Thymus (tissue), 11 donors: ENCODE measurements at regions not wholly inside any gene's neighbourhood (a gene's known extent, or its start where the extent isn't known, plus 50 kb on each side); places are given as distances from the start of the nearest gene placed in this dataset.

ENCODE experiments used
- DNase-seq, 9 donors: peaks; one replicate each; pipeline ENCODE4 v3.0.0-alpha.2; 2013; ENCODE audit warnings: low spot score in 9 of 9, low read depth in 6 of 9, missing footprints in 1 of 9
- H3K27ac ChIP-seq, 2 donors: one replicate each; pipeline ENCODE4 v1.5.1; 2013; ENCODE audit warnings: control low read depth in 1 of 2, low read depth in 1 of 2, low read length in 1 of 2, mild to moderate bottlenecking in 1 of 2, moderate library complexity in 1 of 2
- H3K27me3 ChIP-seq, 2 donors: one replicate each; pipeline ENCODE4 v1.5.1; 2013; ENCODE audit warnings: low read length in 1 of 2; ENCODE audit not compliant: control insufficient read depth in 2 of 2, insufficient read depth in 1 of 2
- H3K36me3 ChIP-seq, 2 donors: one replicate each; pipeline ENCODE4 v1.5.1; 2013; ENCODE audit warnings: low read length in 1 of 2, mild to moderate bottlenecking in 1 of 2, moderate library complexity in 1 of 2; ENCODE audit not compliant: control insufficient read depth in 2 of 2, insufficient read depth in 2 of 2
- H3K4me1 ChIP-seq, 2 donors: one replicate each; pipeline ENCODE4 v1.5.1; 2013; ENCODE audit warnings: low read length in 2 of 2; ENCODE audit not compliant: control insufficient read depth in 2 of 2, insufficient read depth in 2 of 2
- H3K4me3 ChIP-seq, 2 donors: one replicate each; pipeline ENCODE4 v1.5.1; 2013; ENCODE audit warnings: low read length in 2 of 2, control low read depth in 1 of 2, mild to moderate bottlenecking in 1 of 2
- H3K9me3 ChIP-seq, 2 donors: one replicate each; pipeline ENCODE4 v1.5.1; 2013; ENCODE audit warnings: low read length in 1 of 2, mild to moderate bottlenecking in 1 of 2; ENCODE audit not compliant: control insufficient read depth in 2 of 2, insufficient read depth in 1 of 2
- WGBS: extraction: QIAGEN DNeasy Blood & Tissue Kit; methylation state at CpG from one replicate; pipeline ENCODE4 v1.1.7; 2013; 5-methylcytosine and 5-hydroxymethylcytosine counted together
- donor health status: healthy.

DNA sequence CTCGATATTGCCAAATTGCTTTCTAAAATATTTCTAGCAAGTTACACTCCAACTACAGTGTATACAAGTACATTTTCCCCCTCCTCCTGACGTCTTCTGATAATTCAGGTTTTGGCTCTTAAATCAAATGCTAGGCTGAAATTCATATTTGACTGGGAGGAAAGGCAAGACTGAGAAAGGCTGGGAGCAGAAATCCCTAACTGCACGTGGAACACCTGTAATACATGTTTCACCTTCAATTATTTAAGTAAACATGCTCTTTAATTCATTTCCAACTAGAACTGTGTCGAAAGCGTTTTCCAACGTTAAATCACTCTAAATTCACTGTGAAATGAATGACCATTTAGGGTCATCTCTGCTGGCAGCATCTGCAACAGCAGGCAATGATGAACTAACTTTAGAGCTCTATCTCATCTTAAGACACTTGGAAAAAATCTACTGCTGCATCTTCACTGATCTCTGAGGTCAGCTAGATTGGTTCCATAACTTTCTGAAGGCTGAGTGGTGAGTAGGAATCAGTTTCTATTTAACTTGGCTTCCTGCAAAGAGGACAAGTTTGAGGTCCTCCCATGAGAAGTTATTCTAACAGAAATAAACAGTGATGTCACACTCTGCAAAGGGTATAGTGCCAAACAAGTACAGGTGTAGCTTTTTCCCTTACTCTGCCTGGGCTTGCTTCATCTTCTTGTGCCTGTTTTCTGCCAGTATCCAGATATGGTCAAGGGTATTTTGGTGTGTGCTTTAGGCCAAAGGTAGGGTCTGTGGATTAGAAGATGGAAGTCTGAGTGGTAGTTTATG, 144.3 kb upstream of the PAK3 start:
- no peaks in the 10 kb centered on the region for H3K9me3 ChIP-seq
- no peaks in the 10 kb centered on the region for H3K4me1 ChIP-seq
- no peak for DNase-seq
- H3K27me3 ChIP-seq = no peaks in the 10 kb centered on the region
- no peak overlapping the region for H3K4me3 ChIP-seq
- no peaks in the 10 kb centered on the region for H3K36me3 ChIP-seq
- 91% methylated on average over 6 of the region's 6 CpGs for WGBS
- H3K27ac ChIP-seq = no peak overlapping the region

GRCh38 chrX:110944751-110945675, 149.4 kb upstream of the CHRDL1 start:
- H3K4me3 ChIP-seq = no peak overlapping the region
- H3K27me3 ChIP-seq = peaks cover 0 to 15% of the 10 kb centered on the region in 2 donors
- no peaks in the 10 kb centered on the region for H3K36me3 ChIP-seq
- no peaks in the 10 kb centered on the region for H3K9me3 ChIP-seq
- H3K27ac ChIP-seq = no peak overlapping the region
- 14% methylated on average over 22 of the region's 22 CpGs for WGBS
- no peaks in the 10 kb centered on the region for H3K4me1 ChIP-seq
- DNase-seq = no peak

- 4% methylated on average over 25 of the region's 25 CpGs for WGBS
- no peak for DNase-seq
- peaks cover 0 to 15% of the 10 kb centered on the region in 2 donors for H3K27me3 ChIP-seq
- H3K4me1 ChIP-seq = no peaks in the 10 kb centered on the region
- no peak overlapping the region for H3K4me3 ChIP-seq
- H3K36me3 ChIP-seq = no peaks in the 10 kb centered on the region
- H3K27ac ChIP-seq = no peak overlapping the region
- H3K9me3 ChIP-seq = no peaks in the 10 kb centered on the region
Observed at GRCh38 chrX:110944311-110944750, 148.7 kb upstream of the CHRDL1 start.

GRCh38 chrX:110941906-110942305, 146.3 kb upstream of the CHRDL1 start:
- no peak for DNase-seq

GRCh38 chrX:110938977-110939732, 143.5 kb upstream of the CHRDL1 start:
- peaks cover 0 to 4% of the 10 kb centered on the region in 2 donors for H3K27me3 ChIP-seq
- 91% methylated on average over 3 of the region's 3 CpGs for WGBS
- no peak for DNase-seq
- no peaks in the 10 kb centered on the region for H3K9me3 ChIP-seq
- no peaks in the 10 kb centered on the region for H3K36me3 ChIP-seq
- H3K4me1 ChIP-seq = no peaks in the 10 kb centered on the region
- H3K4me3 ChIP-seq = no peak overlapping the region
- H3K27ac ChIP-seq = no peak overlapping the region

More at GRCh38 chrX:110941906-110942305, 146.3 kb upstream of the CHRDL1 start:
- Histone ChIP-seq H3K4me3 (no peak overlapping the region), H3K36me3 (no peaks in the 10 kb centered on the region), H3K27ac (no peak overlapping the region), H3K27me3 (peaks cover 0 to 17% of the 10 kb centered on the region in 2 donors), H3K4me1 (no peaks in the 10 kb centered on the region), H3K9me3 (no peaks in the 10 kb centered on the region)

GRCh38 chrX:110924871-110925270, 129.3 kb upstream of the CHRDL1 start:
- H3K27me3 ChIP-seq = no peaks in the 10 kb centered on the region
- DNase-seq = no peak

GRCh38 chrX:110920991-110921390, 125.4 kb upstream of the CHRDL1 start:
- Histone ChIP-seq H3K9me3 (no peaks in the 10 kb centered on the region), H3K4me3 (no peak overlapping the region), H3K4me1 (no peaks in the 10 kb centered on the region), H3K27ac (no peak overlapping the region), H3K36me3 (no peaks in the 10 kb centered on the region), H3K27me3 (no peaks in the 10 kb centered on the region)
- 87% methylated on average over 3 of the region's 3 CpGs for WGBS
- DNase-seq = no peak

More at GRCh38 chrX:110924871-110925270, 129.3 kb upstream of the CHRDL1 start:
- no peaks in the 10 kb centered on the region for H3K36me3 ChIP-seq
- H3K4me1 ChIP-seq = no peaks in the 10 kb centered on the region
- H3K27ac ChIP-seq = no peak overlapping the region
- H3K4me3 ChIP-seq = no peak overlapping the region
- H3K9me3 ChIP-seq = no peaks in the 10 kb centered on the region

DNA sequence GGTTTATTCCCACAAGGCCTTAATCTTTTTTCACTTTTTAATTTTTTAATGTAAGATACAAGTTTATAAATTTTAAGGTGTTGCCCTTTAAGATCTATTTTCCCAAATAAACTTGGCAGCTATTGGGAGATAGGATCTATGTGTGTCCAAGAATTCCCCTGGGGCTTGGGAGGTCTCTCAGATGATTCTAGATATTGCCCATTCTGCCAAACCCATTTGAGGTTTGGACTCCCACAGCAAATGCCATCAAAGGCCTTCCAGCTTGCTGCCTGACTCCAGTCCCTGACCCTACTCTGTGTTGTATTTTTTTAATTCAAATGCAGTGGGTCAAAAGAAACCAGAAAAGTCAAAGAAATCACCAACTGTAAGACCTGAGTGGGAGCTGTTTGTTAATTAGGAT, 120.0 kb upstream of the CHRDL1 start:
- Histone ChIP-seq H3K9me3 (no peaks in the 10 kb centered on the region), H3K27me3 (no peaks in the 10 kb centered on the region), H3K27ac (no peak overlapping the region), H3K4me3 (no peak overlapping the region), H3K4me1 (no peaks in the 10 kb centered on the region), H3K36me3 (no peaks in the 10 kb centered on the region)
- DNase-seq = no peak
